ENCODE measurements at regions not wholly inside any gene's neighbourhood (a gene's known extent, or its start where the extent isn't known, plus 50 kb on each side); places are given as distances from the start of the nearest gene placed in this dataset.

GRCh38 chr6:85997206-85997605 is 354.5 kb upstream of the SYNCRIP start:
- Mint-ChIP-seq H3K27ac (no peak overlapping the region), H3K27me3 (peaks cover 7% of the 10 kb centered on the region), H3K9me3 (peaks cover 9 to 24% of the 10 kb centered on the region in 2 donors), H3K4me3 (no peak overlapping the region), H3K4me1 (no peaks in the 10 kb centered on the region)
- ATAC-seq, result no peak
- DNase-seq, result no peak

GRCh38 chr6:85996034-85996375 is 353.3 kb upstream of the SYNCRIP start:
- Mint-ChIP-seq H3K9me3 (peaks cover 9 to 24% of the 10 kb centered on the region in 2 donors), H3K4me3 (no peak overlapping the region), H3K4me1 (no peaks in the 10 kb centered on the region), H3K27me3 (peaks cover 7% of the 10 kb centered on the region), H3K27ac (no peak overlapping the region)
- ATAC-seq, result no peak
- no peak for DNase-seq

- peaks cover 9 to 24% of the 10 kb centered on the region in 2 donors for H3K9me3 Mint-ChIP-seq
- DNase-seq, result no peak
- no peak for ATAC-seq
- peaks cover 7% of the 10 kb centered on the region for H3K27me3 Mint-ChIP-seq
- no peaks in the 10 kb centered on the region for H3K4me1 Mint-ChIP-seq
- no peak overlapping the region for H3K27ac Mint-ChIP-seq
- H3K4me3 Mint-ChIP-seq, result no peak overlapping the region
These were observed 352.8 kb upstream of the SYNCRIP start for GRCh38 chr6:85995339-85996033.

GRCh38 chr6:85986681-85987080 is 344.0 kb upstream of the SYNCRIP start:
- Mint-ChIP-seq H3K27me3 (no peaks in the 10 kb centered on the region), H3K9me3 (peaks cover 19 to 25% of the 10 kb centered on the region in 2 donors), H3K4me1 (no peaks in the 10 kb centered on the region), H3K27ac (no peak overlapping the region), H3K4me3 (no peak overlapping the region)
- no peak for DNase-seq
- no peak for ATAC-seq

- DNase-seq (no peak), ATAC-seq (no peak)
- Mint-ChIP-seq H3K27me3 (no peaks in the 10 kb centered on the region), H3K4me3 (no peak overlapping the region), H3K27ac (no peak overlapping the region), H3K9me3 (peaks cover 16 to 17% of the 10 kb centered on the region in 2 donors), H3K4me1 (no peaks in the 10 kb centered on the region)
These were observed 340.5 kb upstream of the SYNCRIP start for GRCh38 chr6:85983032-85983659.

- no peak for DNase-seq
- Mint-ChIP-seq H3K27me3 (no peaks in the 10 kb centered on the region), H3K4me1 (no peaks in the 10 kb centered on the region), H3K4me3 (no peak overlapping the region), H3K27ac (no peak overlapping the region), H3K9me3 (no peaks in the 10 kb centered on the region)
- no peak for ATAC-seq
These were observed 335.0 kb upstream of the SYNCRIP start for GRCh38 chr6:85977661-85978060.

- ATAC-seq (no peak), DNase-seq (no peak)
- no peaks in the 10 kb centered on the region for H3K27me3 Mint-ChIP-seq
- no peak overlapping the region for H3K27ac Mint-ChIP-seq
- H3K9me3 Mint-ChIP-seq, result no peaks in the 10 kb centered on the region
- no peak overlapping the region for H3K4me3 Mint-ChIP-seq
- H3K4me1 Mint-ChIP-seq, result no peaks in the 10 kb centered on the region
These were observed 333.3 kb upstream of the SYNCRIP start for GRCh38 chr6:85975957-85976356.

GRCh38 chr6:85971238-85971637 is 328.6 kb upstream of the SYNCRIP start:
- DNase-seq (no peak), ATAC-seq (no peak)
- Mint-ChIP-seq H3K4me1 (no peaks in the 10 kb centered on the region), H3K4me3 (no peak overlapping the region), H3K27ac (peak overlapping the region in 1 of 2 donors; percentile 21), H3K9me3 (no peaks in the 10 kb centered on the region), H3K27me3 (no peaks in the 10 kb centered on the region)

- H3K27ac Mint-ChIP-seq, result no peak overlapping the region
- H3K27me3 Mint-ChIP-seq, result no peaks in the 10 kb centered on the region
- DNase-seq, result no peak
- no peak overlapping the region for H3K4me3 Mint-ChIP-seq
- no peaks in the 10 kb centered on the region for H3K9me3 Mint-ChIP-seq
- H3K4me1 Mint-ChIP-seq, result no peaks in the 10 kb centered on the region
- peak; percentile 20 for ATAC-seq
These were observed 324.1 kb upstream of the SYNCRIP start for GRCh38 chr6:85966828-85967227.

GRCh38 chr6:85961746-85962145 is 319.1 kb upstream of the SYNCRIP start:
- no peaks in the 10 kb centered on the region for H3K27me3 Mint-ChIP-seq
- no peak overlapping the region for H3K4me3 Mint-ChIP-seq
- no peaks in the 10 kb centered on the region for H3K4me1 Mint-ChIP-seq
- H3K9me3 Mint-ChIP-seq, result peaks cover 0 to 14% of the 10 kb centered on the region in 2 donors
- no peak for DNase-seq
- ATAC-seq, result no peak
- H3K27ac Mint-ChIP-seq, result no peak overlapping the region

- H3K9me3 Mint-ChIP-seq, result peaks cover 0 to 14% of the 10 kb centered on the region in 2 donors
- ATAC-seq, result no peak
These were observed 318.4 kb upstream of the SYNCRIP start for GRCh38 chr6:85961125-85961524.

GRCh38 chr6:85948481-85948880 is 305.8 kb upstream of the SYNCRIP start:
- Mint-ChIP-seq H3K27me3 (no peaks in the 10 kb centered on the region), H3K27ac (no peak overlapping the region), H3K9me3 (peaks cover 0 to 12% of the 10 kb centered on the region in 2 donors), H3K4me3 (no peak overlapping the region), H3K4me1 (no peaks in the 10 kb centered on the region)
- ATAC-seq (no peak), DNase-seq (no peak)

More at GRCh38 chr6:85961125-85961524, 318.4 kb upstream of the SYNCRIP start:
- no peak overlapping the region for H3K4me3 Mint-ChIP-seq
- no peaks in the 10 kb centered on the region for H3K4me1 Mint-ChIP-seq
- H3K27ac Mint-ChIP-seq, result no peak overlapping the region
- no peak for DNase-seq
- H3K27me3 Mint-ChIP-seq, result no peaks in the 10 kb centered on the region

GRCh38 chr6:85945459-85946185 is 302.9 kb upstream of the SYNCRIP start:
- H3K27me3 Mint-ChIP-seq, result no peaks in the 10 kb centered on the region
- ATAC-seq (no peak), DNase-seq (no peak)
- no peak overlapping the region for H3K4me3 Mint-ChIP-seq
- H3K9me3 Mint-ChIP-seq, result peaks cover 0 to 5% of the 10 kb centered on the region in 2 donors
- H3K4me1 Mint-ChIP-seq, result no peaks in the 10 kb centered on the region
- H3K27ac Mint-ChIP-seq, result no peak overlapping the region

GRCh38 chr6:85944776-85945175 is 302.1 kb upstream of the SYNCRIP start:
- Mint-ChIP-seq H3K27ac (no peak overlapping the region), H3K4me1 (no peaks in the 10 kb centered on the region), H3K27me3 (no peaks in the 10 kb centered on the region), H3K9me3 (peaks cover 0 to 5% of the 10 kb centered on the region in 2 donors), H3K4me3 (no peak overlapping the region)
- DNase-seq (no peak), ATAC-seq (no peak)

- Mint-ChIP-seq H3K4me1 (no peaks in the 10 kb centered on the region), H3K27me3 (no peaks in the 10 kb centered on the region), H3K27ac (no peak overlapping the region), H3K4me3 (no peak overlapping the region), H3K9me3 (peaks cover 2 to 5% of the 10 kb centered on the region in 2 donors)
- DNase-seq (no peak), ATAC-seq (no peak)
These were observed 300.2 kb upstream of the SYNCRIP start for GRCh38 chr6:85942844-85943243.

GRCh38 chr6:85936916-85937315 is 294.2 kb upstream of the SYNCRIP start:
- H3K4me3 Mint-ChIP-seq, result no peak overlapping the region
- H3K4me1 Mint-ChIP-seq, result no peaks in the 10 kb centered on the region
- H3K27ac Mint-ChIP-seq, result no peak overlapping the region
- peaks cover 8 to 16% of the 10 kb centered on the region in 2 donors for H3K9me3 Mint-ChIP-seq
- DNase-seq (no peak), ATAC-seq (no peak)
- H3K27me3 Mint-ChIP-seq, result no peaks in the 10 kb centered on the region

Data from stimulated activated naive CD8-positive, alpha-beta T cell treated with anti-CD3 and anti-CD28 coated beads, Interleukin-15, amount 100 ng/mL, for 72 hours (primary cell).